CD1c-positive myeloid dendritic cell (primary cell): ENCODE measurements at regions not wholly inside any gene's neighbourhood (a gene's known extent, or its start where the extent isn't known, plus 50 kb on each side); places are given as distances from the start of the nearest gene placed in this dataset.
"Not testable (repeated sequence)": the region's sequence is repeated elsewhere in the genome, so short reads cannot be mapped to it uniquely, and the experiment has no call there.

ENCODE experiments used
- DNase-seq: peaks from one replicate; pipeline ENCODE4 v3.0.0-alpha.2; 2016; ENCODE audit errors: extremely low spot score

DNA sequence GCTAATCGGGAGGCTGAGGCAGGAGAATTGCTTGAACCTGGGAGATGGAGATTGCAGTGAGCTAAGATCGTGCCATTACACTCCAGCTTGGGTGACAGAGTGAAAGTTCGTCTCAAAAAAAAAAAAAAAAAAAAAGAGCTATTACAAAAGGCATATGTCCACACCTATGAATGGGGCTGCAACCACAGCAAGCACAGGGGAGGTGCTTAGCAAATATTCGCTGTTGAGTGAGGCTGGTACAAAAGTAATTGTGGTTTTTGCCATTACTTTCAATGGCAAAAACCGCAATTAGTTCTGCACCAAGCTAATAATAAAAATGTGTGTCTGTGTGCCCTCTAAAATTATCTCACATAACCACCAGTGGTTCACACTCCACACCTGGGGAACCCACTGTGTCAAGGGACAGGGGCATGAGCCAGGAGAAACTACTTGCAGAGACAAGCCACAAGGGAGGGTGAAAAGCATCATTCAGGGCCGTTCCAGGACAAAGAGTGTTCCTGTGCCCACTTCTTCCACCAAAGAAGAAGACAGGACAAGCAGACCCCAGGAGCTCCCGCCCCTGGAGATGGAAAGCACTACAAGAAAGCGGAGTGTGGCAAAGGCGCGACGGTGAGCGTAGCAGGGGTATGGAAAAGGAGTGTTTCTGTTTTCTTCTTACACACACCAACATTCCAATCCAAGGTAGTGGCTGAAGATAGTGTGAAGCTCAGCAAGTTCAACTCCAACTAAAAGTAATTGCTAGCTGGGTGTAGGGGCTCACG lies 84.4 kb upstream of the CNEP1R1 start:
- DNase-seq, result no peak

DNA sequence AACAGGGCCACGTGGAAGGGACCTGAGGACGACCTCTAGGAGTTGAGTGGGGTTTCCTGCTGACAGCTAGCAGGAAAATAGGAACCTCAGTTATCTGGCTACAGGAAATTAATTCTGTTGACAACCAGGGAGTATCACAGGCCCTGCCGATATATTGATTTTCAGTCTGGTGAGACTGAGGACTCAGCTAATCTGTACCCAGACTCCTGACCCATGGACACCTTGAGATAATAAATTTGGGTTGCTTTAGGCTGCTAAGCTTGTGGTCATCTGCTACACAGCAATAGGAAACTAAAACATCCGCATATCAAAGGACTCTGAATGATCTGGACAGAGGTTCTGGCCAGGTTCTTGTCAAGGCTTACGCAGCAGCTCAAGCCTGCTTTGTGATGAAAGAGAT lies 80.8 kb upstream of the CNEP1R1 start:
- DNase-seq, result no peak

DNA sequence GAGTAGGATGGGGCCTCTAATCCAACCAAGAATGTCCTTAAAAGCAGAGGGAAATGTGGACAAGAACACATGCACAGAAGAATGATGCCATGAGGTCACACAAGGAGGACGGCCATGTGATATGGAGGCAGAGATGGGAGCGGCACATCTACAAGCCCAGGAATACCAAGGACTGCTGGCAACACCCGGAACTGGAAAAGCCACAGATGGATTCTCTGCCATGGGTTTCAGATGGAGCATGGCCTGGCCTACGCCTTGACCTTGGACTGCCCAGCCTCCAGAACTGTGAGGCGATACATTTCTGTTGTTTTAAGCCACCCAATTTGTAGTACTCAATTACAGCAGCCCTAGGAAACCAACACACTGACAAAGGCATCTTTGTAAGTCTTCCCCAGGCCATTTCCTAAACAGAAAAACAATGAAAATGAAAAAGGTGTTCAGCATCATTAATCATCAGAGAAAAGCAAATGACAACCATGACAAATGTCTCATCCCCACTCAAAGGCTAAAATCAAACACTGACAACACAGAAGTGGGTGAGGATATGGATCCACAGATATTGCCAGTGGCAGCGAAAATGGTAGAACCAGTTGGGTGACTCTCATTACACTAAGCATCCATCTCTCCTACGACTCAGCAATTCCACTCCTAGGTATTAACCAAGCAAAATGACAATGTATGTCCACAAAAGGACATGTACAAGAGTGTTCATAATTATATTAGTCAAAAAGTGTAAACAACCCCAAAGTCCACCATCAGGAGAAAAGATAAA lies 76.9 kb upstream of the CNEP1R1 start:
- no peak for DNase-seq

DNA sequence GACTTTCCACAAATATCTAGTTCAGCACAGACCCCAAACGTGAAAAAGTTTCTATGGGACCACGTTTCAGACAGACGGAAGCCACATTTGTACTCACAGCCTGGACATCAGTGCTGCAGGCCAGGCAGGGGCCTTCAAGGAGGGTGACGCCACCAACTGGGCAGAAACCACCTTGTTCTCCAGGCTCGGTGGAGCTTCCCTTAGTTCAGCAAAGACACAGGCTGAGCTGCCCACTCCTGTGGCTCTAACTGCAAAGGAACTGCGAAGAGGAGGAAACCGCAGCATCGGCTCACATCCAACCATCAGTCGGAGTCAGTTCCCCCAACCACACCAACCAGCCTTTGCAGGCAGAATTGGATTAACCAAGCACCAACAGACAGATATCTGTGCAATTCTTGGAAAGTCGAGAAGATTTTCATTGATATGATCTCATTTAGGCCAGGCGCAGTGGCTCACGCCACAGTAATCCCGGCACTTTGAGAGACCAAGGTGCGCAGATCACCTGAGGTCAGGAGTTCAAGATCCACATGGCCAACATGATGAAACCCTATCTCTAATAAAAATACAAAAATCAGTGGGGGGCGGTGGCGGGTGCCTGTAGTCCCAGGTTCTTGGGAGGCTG lies 73.3 kb upstream of the CNEP1R1 start:
- no peak for DNase-seq

DNA sequence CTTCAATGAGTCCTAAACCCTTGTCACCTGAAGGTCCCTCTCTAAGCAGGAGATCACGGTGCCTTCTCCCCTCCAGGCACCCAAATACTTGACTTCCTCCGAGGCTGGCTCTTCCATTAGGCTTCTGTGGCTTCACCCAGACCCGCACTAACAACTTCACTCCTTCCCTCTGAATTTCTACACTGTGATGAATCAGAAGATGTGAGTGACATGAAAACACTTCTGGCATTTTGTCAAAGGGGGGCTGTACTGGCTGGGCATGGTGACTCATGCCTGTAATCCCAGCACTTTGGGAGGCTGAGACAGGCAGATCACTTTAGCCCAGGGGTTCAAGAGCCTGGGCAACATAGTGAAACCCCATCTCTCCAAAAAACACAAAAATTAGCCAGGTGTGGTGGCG lies 72.6 kb upstream of the CNEP1R1 start:
- DNase-seq, result no peak

DNA sequence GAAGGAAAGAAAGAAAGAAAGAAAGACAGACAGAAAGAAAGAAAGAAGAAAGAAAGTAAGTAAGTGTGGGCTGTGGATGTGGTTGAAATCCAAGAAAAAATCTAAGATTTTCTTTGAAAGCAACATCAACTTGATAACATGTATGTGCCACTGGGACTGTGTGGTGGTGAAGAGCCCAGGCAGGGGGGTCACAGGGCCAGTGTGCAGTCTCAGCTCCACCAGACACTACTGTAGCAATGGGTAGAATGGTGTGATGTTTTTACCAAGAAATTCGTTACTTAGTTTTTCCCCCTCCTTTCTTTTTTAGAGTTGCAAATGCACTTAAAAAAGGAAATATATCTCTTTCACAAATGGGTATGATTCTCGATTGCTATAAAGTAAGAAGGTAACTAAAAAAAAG lies 71.9 kb upstream of the CNEP1R1 start:
- no peak for DNase-seq

DNA sequence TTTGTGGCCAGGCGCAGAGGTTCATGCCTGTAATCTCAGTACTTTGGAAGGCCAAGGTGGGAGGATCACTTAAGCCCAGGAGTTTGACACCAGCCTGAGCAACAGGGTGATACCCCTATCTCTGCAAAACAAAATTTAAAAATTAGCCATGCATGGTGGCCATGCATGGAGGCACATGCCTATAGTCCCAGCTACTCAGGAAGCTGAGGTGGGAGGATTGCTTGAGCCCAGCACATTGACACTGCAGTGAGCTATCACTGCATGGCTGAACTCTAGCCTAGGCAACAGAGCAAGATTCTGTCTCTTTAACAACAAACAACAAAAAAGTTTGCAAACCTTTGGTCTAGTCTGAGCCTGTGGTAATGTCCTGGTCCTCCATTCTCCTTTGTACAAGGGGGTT lies 69.2 kb upstream of the CNEP1R1 start:
- DNase-seq, result no peak

DNA sequence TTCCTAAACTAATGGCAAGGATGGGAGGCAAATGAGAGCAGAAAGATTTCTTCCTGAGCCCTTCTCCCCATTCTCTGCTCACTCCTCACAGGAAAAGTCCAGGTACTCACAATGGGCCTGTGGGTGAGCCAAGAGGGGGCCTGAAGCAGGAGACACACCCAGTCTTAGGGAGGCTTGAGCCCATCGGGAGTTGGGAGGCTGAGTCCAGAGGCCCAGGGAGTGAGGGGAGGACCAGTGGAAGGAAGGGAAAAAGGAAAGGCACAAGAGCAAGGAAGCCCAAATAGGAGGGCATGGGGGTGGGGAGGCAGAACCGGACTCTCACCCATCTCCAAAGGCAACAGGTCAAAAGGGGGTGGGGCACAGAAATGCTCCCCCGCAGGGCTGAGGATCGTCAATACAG lies 68.1 kb upstream of the CNEP1R1 start:
- no peak for DNase-seq

DNA sequence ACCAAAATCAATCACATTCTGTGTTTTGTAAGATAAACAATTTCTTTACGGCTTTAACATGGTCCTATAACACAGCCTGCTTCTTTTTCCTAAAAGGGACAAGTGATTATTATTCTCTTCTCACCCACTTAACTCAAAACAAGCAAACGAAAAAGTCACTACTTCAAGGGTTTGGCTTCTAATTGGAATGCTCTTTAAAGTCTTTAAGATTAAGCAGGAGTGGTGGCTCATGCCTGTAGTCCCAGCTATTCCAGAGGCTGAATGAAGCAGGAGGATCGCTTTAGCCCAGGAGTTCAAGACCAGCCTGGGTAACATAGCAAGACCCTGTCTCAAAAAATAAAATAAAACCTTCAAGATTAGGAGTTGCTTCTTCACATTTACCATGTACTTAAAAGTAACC lies 66.6 kb upstream of the CNEP1R1 start:
- no peak for DNase-seq

DNA sequence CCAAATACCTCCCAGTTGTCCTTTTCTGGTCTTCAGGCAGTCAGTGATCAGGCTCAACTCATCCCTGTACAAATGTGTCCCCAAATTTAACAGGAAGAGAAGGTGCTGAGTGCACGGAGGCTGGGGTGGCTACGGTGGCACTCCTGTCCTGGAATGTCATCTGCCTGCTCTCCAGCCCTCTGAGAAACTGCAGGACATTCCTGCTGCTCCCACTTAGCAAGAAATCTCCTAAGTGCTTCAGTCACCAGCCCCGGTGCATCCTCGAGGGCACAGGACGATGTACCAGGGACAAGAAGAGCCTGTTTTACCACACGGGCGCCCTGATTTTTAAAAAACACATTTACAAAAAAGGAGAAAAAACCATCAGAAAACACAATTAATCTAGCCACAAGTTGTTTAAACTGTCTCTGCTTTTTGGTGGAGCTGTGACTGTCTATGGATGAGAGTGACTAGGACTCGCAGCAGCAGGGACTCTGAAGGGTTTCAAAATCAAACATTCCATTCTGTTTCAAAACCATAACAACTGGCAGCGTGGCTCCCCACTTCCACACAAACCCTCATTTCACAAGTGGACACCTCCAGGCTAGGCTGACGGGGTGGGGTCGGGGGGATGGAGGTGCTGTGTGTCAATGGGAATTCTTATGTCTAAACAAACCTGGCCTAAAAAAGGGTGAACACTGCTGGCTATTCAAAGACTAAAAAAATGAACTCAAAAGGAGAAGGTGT lies 65.3 kb upstream of the CNEP1R1 start:
- DNase-seq, result no peak

DNA sequence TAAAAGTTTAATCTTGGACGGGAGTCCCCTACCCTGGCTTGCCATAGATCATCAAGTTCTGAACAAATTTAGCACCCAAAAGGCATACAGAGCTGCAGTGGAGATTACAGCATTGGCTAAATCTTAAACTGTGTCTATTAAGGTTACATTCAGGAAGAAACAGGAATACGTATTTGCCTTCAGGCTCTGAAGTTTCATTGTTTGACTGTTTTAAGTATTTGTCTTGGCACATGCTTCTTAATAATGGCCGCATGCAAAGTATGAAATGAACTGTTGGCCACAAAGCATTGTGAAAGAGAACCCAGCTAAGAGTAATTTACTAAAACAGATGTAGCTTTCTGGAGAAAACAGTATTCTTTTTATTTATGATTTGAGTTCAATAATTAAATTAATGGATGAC lies 63.9 kb upstream of the CNEP1R1 start:
- DNase-seq, result no peak

DNA sequence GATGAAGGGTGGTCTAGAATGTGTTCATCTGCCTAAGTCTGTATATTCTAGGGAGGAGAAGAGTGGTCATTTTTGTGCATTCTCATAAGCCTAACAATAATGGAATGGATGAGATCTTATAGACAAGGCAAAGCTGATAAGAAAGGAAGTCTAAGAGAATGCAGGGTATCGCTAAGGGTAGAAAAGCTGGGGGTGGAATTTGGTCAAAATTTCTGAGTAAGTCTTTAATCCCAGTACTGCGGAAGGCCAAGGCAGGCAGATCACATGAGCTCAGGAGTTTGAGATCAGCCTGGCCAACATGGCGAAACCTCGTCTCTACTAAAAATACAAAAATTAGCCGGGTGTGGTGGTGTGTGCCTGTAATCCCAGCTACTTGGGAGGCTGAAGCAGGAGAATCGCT lies 62.5 kb upstream of the CNEP1R1 start:
- not testable (repeated sequence) for DNase-seq

DNA sequence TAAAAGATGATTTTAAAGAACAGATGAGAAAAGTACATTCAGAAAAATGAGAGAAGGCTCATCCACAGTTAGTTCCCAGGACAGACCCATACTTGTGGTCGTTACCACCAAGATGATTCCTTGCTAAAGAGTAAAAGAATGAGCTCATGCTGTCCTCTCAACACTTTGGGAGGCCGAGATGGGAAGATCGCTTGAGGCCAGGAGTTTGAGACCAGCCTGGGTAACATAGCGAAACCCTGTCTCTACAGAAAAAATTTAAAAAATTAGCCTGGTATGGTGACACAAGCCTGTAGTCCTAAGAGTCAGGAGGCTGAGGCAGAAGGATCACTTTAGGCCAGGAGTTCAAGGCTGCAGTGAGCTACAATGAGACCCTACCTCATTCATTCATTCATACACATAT lies 60.7 kb upstream of the CNEP1R1 start:
- no peak for DNase-seq

DNA sequence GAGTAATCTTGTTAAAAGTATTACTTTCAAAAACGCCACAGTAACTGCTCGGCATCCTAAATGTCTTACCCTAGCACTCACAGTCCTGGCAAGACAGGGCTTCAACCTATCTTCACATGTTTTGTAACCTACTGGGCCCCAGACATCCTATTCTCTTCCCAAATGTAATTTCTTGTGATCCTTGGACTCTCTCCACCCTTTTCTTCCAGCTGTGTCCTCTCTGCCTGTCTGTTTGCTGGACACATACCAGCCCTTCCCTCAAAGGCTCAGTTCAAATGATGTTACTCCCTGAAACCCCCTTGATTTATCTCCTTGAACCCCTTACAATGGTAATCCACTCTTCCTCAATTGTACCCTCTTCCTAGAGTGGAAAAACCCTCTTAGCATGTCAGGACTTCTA lies 60.1 kb upstream of the CNEP1R1 start:
- DNase-seq, result no peak

DNA sequence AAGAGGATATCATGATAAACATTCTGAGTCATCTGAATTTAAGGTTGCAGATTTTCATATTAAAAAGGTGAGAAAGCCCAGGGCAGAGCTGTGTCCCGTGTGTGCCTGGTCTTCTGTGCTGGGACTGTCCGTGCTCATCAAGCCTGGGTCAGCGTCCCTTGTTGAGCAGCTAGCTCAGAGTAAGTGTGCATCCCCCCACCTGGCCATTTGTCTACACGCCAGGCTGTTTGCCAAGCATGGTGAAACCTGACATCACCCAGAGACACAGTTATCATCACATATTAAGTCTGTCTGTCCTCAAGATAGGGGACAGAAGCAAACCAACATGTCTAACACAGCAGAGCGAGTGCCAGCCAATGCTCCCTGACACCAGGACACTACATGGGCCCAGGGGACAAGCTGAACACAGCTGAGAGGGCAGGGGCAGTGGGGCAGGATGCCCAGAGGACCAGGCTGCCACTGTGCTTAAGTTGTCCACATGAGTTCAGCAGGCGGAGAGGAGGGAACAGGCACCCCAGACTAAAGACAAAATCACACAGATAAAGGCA lies 57.9 kb upstream of the CNEP1R1 start:
- DNase-seq, result no peak

DNA sequence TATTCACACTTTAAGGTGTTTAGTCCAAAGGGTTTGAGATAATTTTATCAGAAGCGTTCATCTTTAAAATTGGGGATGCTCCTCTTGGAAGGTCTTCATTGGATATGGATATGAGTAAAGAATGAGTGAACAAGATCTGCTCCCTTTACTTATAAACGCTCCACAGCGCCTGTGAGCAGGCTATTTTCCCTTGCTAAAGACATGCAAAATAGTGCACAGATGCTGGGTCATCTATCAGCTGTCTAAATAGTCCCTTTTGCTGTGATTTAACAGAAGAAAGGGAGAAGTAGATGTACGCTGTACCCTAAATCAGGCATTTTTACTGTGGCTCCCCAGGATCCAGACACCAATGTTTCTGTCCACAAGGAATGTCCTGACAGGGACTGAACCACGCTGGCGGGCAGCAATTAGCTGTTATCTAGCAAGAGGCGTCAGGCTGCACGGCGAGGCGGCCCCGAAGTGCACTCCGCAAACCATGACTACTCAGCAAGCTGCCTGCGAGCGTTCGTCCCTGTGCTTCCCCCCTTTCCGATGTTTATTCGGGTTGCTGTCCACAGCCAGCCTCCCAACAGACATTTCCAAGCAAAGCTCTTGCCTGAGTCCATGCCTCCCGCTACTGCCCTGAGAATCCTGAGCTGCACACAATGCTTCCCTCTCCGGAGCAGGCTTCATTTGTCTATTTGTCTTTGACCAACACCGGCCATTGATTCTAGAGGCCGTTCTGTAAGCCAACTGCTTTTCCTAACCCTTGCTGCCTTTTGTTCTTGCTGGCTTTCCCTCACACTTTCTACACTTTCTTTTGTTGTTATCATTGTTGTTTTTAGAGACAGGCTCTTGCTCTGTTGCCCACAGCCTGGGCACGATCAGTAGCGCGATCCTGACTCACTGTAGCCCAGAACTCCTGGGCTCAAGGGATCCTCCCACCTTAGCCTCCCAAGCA lies 55.7 kb upstream of the CNEP1R1 start:
- no peak for DNase-seq

DNA sequence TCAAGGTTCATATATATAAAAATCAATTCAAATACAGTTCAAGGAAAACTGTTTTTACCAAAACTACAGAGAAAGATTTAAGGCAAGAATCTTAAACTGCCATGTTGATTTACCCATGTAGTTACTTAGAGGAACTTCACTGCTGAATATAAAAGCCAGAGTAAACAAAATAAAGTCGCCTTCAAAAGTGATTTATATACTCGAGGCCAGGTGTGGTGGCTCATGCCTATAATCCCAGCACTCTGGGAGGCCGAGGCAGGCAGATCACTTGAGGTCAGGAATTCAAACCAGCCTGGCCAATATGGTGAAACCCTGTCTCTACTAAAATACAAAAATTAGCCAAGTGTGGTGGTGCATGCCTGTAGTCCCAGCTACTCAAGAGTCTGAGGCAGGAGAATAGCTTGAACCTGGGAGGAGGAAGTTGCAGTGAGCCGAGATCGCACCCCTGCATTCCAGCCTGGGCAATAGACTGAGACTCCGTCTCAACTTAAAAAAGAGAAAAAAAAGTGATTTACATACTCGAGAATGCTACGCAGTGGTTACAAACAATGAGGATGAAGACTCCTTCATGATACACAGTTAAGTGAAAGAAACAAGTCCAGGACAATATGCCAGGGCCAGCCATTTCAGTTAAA lies 54.1 kb upstream of the CNEP1R1 start:
- DNase-seq, result no peak

DNA sequence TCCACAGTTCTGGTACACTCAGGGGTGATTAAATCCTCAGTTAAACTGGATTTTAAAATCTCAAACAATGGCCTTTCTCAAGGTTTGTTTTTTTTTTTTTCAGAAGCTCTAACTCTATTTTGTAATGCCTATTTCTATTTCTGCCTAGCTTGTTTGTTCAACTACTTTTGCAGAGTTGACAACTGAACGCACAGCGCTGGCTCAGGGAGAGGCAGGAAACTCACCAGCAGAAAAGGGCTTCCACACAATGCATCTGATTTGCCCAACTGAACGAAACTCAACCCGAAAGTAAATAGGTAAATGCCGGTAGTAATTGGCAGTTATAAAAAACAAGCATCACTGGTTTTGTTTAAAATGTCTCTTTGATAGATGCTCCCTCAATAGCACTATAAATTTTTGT lies 52.7 kb upstream of the CNEP1R1 start:
- DNase-seq, result no peak

DNA sequence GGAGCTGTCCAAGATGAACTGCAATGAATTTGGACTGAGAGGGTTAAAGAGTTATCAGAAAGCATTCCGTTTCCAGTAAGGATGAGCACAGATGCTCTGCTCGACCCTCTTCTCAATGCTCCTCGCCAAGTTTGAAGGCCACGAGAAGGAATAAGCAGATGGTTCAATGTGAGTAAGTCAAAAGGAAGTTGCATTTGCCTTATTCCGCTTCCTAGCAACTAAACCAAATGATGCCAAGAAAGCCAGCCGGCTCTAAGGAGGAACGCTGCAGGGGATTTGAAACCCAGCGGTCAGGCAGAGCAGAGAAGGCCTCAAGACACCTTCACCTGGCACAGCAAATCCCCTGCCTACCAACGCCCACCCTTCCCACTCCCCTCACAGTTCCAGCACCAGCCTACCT lies 52.1 kb upstream of the CNEP1R1 start:
- DNase-seq, result no peak
